HCT116 (cell line): ENCODE measurements at regions not wholly inside any gene's neighbourhood (a gene's known extent, or its start where the extent isn't known, plus 50 kb on each side); places are given as distances from the start of the nearest gene placed in this dataset.

Source experiments
- ATAC-seq: fragments of 200-7000 bp; cut with Tn5 transposase; 2 replicates; pipeline ENCODE4 v1.9.1; 2020; ENCODE audit warnings: mild to moderate bottlenecking, moderate library complexity
- BruUV-seq: library from RNA; stranded (reverse); fragments of 400-500 nt; replicated peaks from 2 replicates; lab custom pipeline; 2021; lab: Mats Ljungman, UMichigan
- CTCF ChIA-PET: fragments of 300-600 bp; sonication (Branson Sonifier 250); formaldehyde crosslinking; loops from one replicate; lab custom pipeline; 2021; ENCODE audit warnings: antibody characterized with exemption; lab: Charles Lee
- POLR2A ChIA-PET: fragments of 300-600, 350-600 bp; sonication (Branson Sonifier 250); formaldehyde crosslinking; loops from one replicate; lab custom pipeline; 2021; ENCODE audit warnings: antibody characterized with exemption; lab: Charles Lee
- RAD21 ChIA-PET, 2 experiments: fragments of 300-600 bp; sonication (Branson Sonifier 250); formaldehyde crosslinking; loops; one replicate each; lab custom pipeline; 2023; ENCODE audit warnings: low total read pairs in 2 of 2; ENCODE audit not compliant: uncharacterized antibody in 2 of 2, unreplicated experiment in 2 of 2, low non-redundant PET in 1 of 2; lab: Charles Lee
- DNase-seq: peaks from one replicate; pipeline ENCODE4 v3.0.0-alpha.2; 2010; ENCODE audit warnings: low read depth, low spot score
- H2AFZ ChIP-seq: fragments of 200-600 bp; shearing (Covaris generic), sonication (generic); 2 replicates; pipeline ENCODE4 v1.6.1; 2017; ENCODE audit warnings: low read depth, mixed run types, mixed read lengths, antibody characterized with exemption, low read length; ENCODE audit not compliant: poor library complexity, severe bottlenecking
- H3K27ac ChIP-seq: 2 replicates; pipeline ENCODE4 v1.5.1; 2012; ENCODE audit warnings: low read depth, low read length
- H3K27me3 ChIP-seq: fragments of 200-600 bp; sonication (generic); 2 replicates; pipeline ENCODE4 v1.6.1; 2016; ENCODE audit warnings: mixed run types, low read length, mixed read lengths; ENCODE audit not compliant: insufficient read depth
- H3K36me3 ChIP-seq, 2 experiments: fragments of 200-500 bp in 1 of 2; fragments of 200-600 bp in 1 of 2; sonication (Bioruptor generic) in 1 of 2; sonication (generic) in 1 of 2; 2 replicates each; pipeline versions ENCODE4 v1.5.1 to v1.6.1; 2014 to 2016; ENCODE audit warnings: low read length in 2 of 2, inconsistent platforms in 1 of 2, mixed read lengths in 1 of 2, mixed run types in 1 of 2; ENCODE audit not compliant: insufficient read depth in 2 of 2, control insufficient read depth in 1 of 2
- H3K4me1 ChIP-seq, 2 experiments: fragments of 200-600 bp in 1 of 2; sonication (generic) in 1 of 2; 2 replicates each; pipeline versions ENCODE4 v1.5.1 to v1.6.1; 2012 to 2017; ENCODE audit warnings: low read length in 2 of 2, inconsistent platforms in 1 of 2, mild to moderate bottlenecking in 1 of 2, mixed read lengths in 1 of 2, mixed run types in 1 of 2, moderate library complexity in 1 of 2; ENCODE audit not compliant: insufficient read depth in 2 of 2, control insufficient read depth in 1 of 2
- H3K4me2 ChIP-seq: fragments of 200-600 bp; sonication (generic); 2 replicates; pipeline ENCODE4 v1.6.1; 2017; ENCODE audit warnings: mixed run types, low read length, mixed read lengths
- H3K4me3 ChIP-seq, 2 experiments: fragments of 200-600 bp in 1 of 2; sonication (generic) in 1 of 2; replicated peaks in 1 of 2; 2 replicates each; pipeline ENCODE4 v1.5.1; 2011 to 2016; ENCODE audit warnings: low read length in 2 of 2, control low read depth in 1 of 2, low read depth in 1 of 2, mild to moderate bottlenecking in 1 of 2, mixed read lengths in 1 of 2, mixed run types in 1 of 2
- H3K79me2 ChIP-seq: fragments of 200-600 bp; sonication (generic); 2 replicates; pipeline ENCODE4 v1.6.1; 2017; ENCODE audit warnings: mild to moderate bottlenecking, mixed run types, low read length, moderate library complexity, mixed read lengths; ENCODE audit not compliant: insufficient read depth
- H3K9ac ChIP-seq: fragments of 200-600 bp; sonication (generic); 2 replicates; pipeline ENCODE4 v1.6.1; 2016; ENCODE audit warnings: low read length, mixed read lengths
- H3K9me2 ChIP-seq: fragments of 200-600 bp; sonication (generic), shearing (Covaris generic); 2 replicates; pipeline ENCODE4 v1.6.1; 2017; ENCODE audit warnings: mixed run types, mild to moderate bottlenecking, moderate library complexity; ENCODE audit not compliant: insufficient read depth
- H3K9me3 ChIP-seq, 2 experiments: fragments of 200-500 bp in 1 of 2; fragments of 200-600 bp in 1 of 2; sonication (Bioruptor generic) in 1 of 2; sonication (generic) in 1 of 2; 2 replicates each; pipeline ENCODE4 v1.6.1; 2014 to 2017; ENCODE audit warnings: low read length in 2 of 2, mixed read lengths in 2 of 2, inconsistent platforms in 1 of 2, low read depth in 1 of 2, mild to moderate bottlenecking in 1 of 2, mixed run types in 1 of 2, moderate library complexity in 1 of 2; ENCODE audit not compliant: control insufficient read depth in 1 of 2, insufficient read depth in 1 of 2
- H4K20me1 ChIP-seq: fragments of 200-600 bp; sonication (generic), shearing (Covaris generic); 2 replicates; pipeline ENCODE4 v1.6.1; 2017; ENCODE audit warnings: mixed run types, mild to moderate bottlenecking, moderate library complexity; ENCODE audit not compliant: insufficient read depth
- EGR1 ChIP-seq: IDR thresholded peaks from 2 replicates; pipeline ENCODE4 v1.6.1; 2012; ENCODE audit warnings: low read depth
- ELF1 ChIP-seq: IDR thresholded peaks from 2 replicates; pipeline ENCODE4 v1.6.1; 2012; ENCODE audit warnings: low read depth, borderline replicate concordance
- EZH2 ChIP-seq: fragments of 200-600 bp; sonication (generic); IDR thresholded peaks from 2 replicates; pipeline ENCODE4 v1.6.1; 2017; ENCODE audit warnings: antibody characterized with exemption, mixed run types
- FOSL1 ChIP-seq: IDR thresholded peaks from 2 replicates; pipeline ENCODE4 v1.6.1; 2012; ENCODE audit warnings: low read depth
- JUND ChIP-seq: IDR thresholded peaks from 2 replicates; pipeline ENCODE4 v1.6.1; 2012
- POLR2A ChIP-seq: IDR thresholded peaks from 2 replicates; pipeline ENCODE4 v1.7.0; 2011; ENCODE audit warnings: borderline replicate concordance; ENCODE audit not compliant: insufficient read depth, insufficient read length; ENCODE audit errors: extremely low read depth
- RAD21 ChIP-seq: IDR thresholded peaks from 2 replicates; pipeline ENCODE4 v1.6.1; 2012; ENCODE audit warnings: low read depth, mild to moderate bottlenecking
- SP1 ChIP-seq: IDR thresholded peaks from 2 replicates; pipeline ENCODE4 v1.6.1; 2012; ENCODE audit warnings: low read depth
- SRF ChIP-seq: IDR thresholded peaks from 2 replicates; pipeline ENCODE4 v1.6.1; 2012; ENCODE audit warnings: low read depth
- TCF7L2 ChIP-seq: IDR thresholded peaks from 2 replicates; pipeline ENCODE4 v1.7.0; 2011; ENCODE audit warnings: borderline replicate concordance, inconsistent platforms; ENCODE audit not compliant: insufficient read depth, insufficient read length; ENCODE audit errors: extremely low read depth
- ZFX ChIP-seq: fragments of 450-650 bp; IDR thresholded peaks from 2 replicates; pipeline ENCODE4 v1.6.1; 2017
- intact Hi-C: fragments of 100-400 bp; cut with micrococcal nuclease; formaldehyde crosslinking; loops from 2 replicates; pipeline ENCODE4 v1.10.0; 2022
- TF ChIP-seq, protein P1 (sequence below): IDR thresholded peaks from 2 replicates; pipeline ENCODE4 v1.6.1; 2012
- TF ChIP-seq, protein P2 (sequence below): IDR thresholded peaks from 2 replicates; pipeline ENCODE4 v1.6.1; 2012; ENCODE audit warnings: low read depth
- TF ChIP-seq, protein P3 (sequence below), 3 experiments: fragments of 200-600 bp in 1 of 3; sonication (generic) in 1 of 3; IDR thresholded peaks in 2 of 3; conservative IDR thresholded peaks in 1 of 3; 2 replicates each; pipeline ENCODE4 v1.5.1; 2012 to 2017; ENCODE audit warnings: low read depth in 2 of 3, low read length in 2 of 3, antibody characterized with exemption in 1 of 3, borderline replicate concordance in 1 of 3, control low read depth in 1 of 3, mild to moderate bottlenecking in 1 of 3, mixed read lengths in 1 of 3, mixed run types in 1 of 3, moderate library complexity in 1 of 3; ENCODE audit not compliant: insufficient read depth in 1 of 3
- TF ChIP-seq, protein P4 (sequence below): IDR thresholded peaks from 2 replicates; pipeline ENCODE4 v1.6.1; 2011; ENCODE audit warnings: mild to moderate bottlenecking, low read length, moderate library complexity; ENCODE audit not compliant: insufficient replicate concordance; ENCODE audit errors: extremely low read depth

DNA sequence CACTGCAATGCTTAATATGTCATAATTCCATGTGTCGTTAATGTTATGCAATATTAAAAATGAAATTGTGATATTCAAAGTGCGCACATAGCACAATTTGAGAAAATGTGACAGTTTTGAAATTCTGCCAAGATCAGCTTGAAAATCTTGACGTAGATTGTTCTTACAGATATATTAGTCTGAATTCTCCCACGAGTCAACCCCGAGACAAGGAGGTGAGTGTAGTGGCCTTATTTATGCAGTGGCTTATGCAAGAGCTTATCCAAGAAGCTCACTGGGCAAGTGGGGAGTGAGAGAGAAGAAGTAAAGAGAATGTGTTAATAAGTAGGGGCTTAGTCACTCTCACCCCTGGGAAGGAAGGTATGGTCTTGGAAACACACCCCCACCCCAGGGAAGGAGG is 286.1 kb upstream of the STS start:
- Histone ChIP-seq H3K9me3 (no peaks in the 10 kb centered on the region), H2AFZ (no peak overlapping the region), H3K4me2 (no peak overlapping the region), H3K4me1 (no peaks in the 10 kb centered on the region), H3K79me2 (no peaks in the 10 kb centered on the region), H3K4me3 (no peak overlapping the region), H3K9ac (no peak overlapping the region), H3K9me2 (no peaks in the 10 kb centered on the region), H3K27ac (no peak overlapping the region), H3K36me3 (no peaks in the 10 kb centered on the region), H3K27me3 (no peaks in the 10 kb centered on the region), H4K20me1 (no peaks in the 10 kb centered on the region)
- no peak for TF ChIP-seq ZFX
- no peak for TF ChIP-seq SP1
- ATAC-seq (no peak), DNase-seq (no peak)
- ChIA-PET POLR2A (no interaction called here), CTCF (no interaction called here), RAD21 (no interaction called here)
- intact Hi-C loops: no loop called here
- BruUV-seq: no TSS peak

DNA sequence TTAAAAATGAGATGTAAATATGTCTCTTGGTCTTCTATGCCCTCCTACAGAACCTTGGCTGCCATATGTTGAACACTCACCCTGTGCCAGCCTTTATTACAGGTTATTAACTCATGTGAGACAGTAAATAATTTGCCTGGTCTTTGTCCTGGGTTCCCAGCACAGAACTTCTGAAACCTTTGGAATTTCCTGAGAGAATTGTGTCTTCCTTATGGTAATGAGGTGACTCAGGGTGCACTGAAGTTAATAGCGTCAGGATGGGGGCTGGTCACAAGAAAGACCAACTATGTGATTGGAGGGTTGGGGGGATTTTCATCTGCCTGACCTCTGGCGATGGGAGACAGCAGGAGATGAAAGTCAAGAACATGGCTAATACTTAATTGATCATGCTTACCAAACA is 289.8 kb upstream of the STS start:
- no peak for DNase-seq
- Histone ChIP-seq H2AFZ (no peak overlapping the region), H3K4me3 (no peak overlapping the region), H3K27me3 (no peaks in the 10 kb centered on the region), H3K27ac (no peak overlapping the region), H3K9me2 (no peaks in the 10 kb centered on the region), H3K4me2 (no peak overlapping the region), H3K9me3 (no peaks in the 10 kb centered on the region), H3K9ac (no peak overlapping the region), H3K36me3 (no peaks in the 10 kb centered on the region), H4K20me1 (no peaks in the 10 kb centered on the region), H3K4me1 (no peaks in the 10 kb centered on the region), H3K79me2 (no peaks in the 10 kb centered on the region)
- ChIA-PET CTCF (no interaction called here), RAD21 (no interaction called here), POLR2A (no interaction called here)
- no TSS peak for BruUV-seq
- intact Hi-C loops: no loop called here
- no peak for ATAC-seq
- TF ChIP-seq TCF7L2 (no peak), EZH2 (no peak), ELF1 (no peak), EGR1 (no peak), RAD21 (no peak), FOSL1 (no peak), SRF (no peak), POLR2A (no peak), JUND (no peak), SP1 (no peak)
- TF ChIP-seq, protein P1, sequence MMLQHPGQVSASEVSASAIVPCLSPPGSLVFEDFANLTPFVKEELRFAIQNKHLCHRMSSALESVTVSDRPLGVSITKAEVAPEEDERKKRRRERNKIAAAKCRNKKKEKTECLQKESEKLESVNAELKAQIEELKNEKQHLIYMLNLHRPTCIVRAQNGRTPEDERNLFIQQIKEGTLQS: no peak
- TF ChIP-seq, protein P2, sequence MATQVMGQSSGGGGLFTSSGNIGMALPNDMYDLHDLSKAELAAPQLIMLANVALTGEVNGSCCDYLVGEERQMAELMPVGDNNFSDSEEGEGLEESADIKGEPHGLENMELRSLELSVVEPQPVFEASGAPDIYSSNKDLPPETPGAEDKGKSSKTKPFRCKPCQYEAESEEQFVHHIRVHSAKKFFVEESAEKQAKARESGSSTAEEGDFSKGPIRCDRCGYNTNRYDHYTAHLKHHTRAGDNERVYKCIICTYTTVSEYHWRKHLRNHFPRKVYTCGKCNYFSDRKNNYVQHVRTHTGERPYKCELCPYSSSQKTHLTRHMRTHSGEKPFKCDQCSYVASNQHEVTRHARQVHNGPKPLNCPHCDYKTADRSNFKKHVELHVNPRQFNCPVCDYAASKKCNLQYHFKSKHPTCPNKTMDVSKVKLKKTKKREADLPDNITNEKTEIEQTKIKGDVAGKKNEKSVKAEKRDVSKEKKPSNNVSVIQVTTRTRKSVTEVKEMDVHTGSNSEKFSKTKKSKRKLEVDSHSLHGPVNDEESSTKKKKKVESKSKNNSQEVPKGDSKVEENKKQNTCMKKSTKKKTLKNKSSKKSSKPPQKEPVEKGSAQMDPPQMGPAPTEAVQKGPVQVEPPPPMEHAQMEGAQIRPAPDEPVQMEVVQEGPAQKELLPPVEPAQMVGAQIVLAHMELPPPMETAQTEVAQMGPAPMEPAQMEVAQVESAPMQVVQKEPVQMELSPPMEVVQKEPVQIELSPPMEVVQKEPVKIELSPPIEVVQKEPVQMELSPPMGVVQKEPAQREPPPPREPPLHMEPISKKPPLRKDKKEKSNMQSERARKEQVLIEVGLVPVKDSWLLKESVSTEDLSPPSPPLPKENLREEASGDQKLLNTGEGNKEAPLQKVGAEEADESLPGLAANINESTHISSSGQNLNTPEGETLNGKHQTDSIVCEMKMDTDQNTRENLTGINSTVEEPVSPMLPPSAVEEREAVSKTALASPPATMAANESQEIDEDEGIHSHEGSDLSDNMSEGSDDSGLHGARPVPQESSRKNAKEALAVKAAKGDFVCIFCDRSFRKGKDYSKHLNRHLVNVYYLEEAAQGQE: no peak
- TF ChIP-seq, protein P3, sequence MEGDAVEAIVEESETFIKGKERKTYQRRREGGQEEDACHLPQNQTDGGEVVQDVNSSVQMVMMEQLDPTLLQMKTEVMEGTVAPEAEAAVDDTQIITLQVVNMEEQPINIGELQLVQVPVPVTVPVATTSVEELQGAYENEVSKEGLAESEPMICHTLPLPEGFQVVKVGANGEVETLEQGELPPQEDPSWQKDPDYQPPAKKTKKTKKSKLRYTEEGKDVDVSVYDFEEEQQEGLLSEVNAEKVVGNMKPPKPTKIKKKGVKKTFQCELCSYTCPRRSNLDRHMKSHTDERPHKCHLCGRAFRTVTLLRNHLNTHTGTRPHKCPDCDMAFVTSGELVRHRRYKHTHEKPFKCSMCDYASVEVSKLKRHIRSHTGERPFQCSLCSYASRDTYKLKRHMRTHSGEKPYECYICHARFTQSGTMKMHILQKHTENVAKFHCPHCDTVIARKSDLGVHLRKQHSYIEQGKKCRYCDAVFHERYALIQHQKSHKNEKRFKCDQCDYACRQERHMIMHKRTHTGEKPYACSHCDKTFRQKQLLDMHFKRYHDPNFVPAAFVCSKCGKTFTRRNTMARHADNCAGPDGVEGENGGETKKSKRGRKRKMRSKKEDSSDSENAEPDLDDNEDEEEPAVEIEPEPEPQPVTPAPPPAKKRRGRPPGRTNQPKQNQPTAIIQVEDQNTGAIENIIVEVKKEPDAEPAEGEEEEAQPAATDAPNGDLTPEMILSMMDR (IDR thresholded peaks at IDR 0.05 in 2 of 3, conservative IDR thresholded peaks at IDR 0.05 in 1 of 3; ENCODE audit: borderline replicate concordance in 1 of 3, insufficient read depth in 1 of 3, low read depth in 2 of 3, low read length in 2 of 3): no peak
- TF ChIP-seq, protein P4, sequence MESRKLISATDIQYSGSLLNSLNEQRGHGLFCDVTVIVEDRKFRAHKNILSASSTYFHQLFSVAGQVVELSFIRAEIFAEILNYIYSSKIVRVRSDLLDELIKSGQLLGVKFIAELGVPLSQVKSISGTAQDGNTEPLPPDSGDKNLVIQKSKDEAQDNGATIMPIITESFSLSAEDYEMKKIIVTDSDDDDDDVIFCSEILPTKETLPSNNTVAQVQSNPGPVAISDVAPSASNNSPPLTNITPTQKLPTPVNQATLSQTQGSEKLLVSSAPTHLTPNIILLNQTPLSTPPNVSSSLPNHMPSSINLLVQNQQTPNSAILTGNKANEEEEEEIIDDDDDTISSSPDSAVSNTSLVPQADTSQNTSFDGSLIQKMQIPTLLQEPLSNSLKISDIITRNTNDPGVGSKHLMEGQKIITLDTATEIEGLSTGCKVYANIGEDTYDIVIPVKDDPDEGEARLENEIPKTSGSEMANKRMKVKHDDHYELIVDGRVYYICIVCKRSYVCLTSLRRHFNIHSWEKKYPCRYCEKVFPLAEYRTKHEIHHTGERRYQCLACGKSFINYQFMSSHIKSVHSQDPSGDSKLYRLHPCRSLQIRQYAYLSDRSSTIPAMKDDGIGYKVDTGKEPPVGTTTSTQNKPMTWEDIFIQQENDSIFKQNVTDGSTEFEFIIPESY: no peak
